Tibial nerve (tissue), 4 donors: ENCODE measurements at regions not wholly inside any gene's neighbourhood (a gene's known extent, or its start where the extent isn't known, plus 50 kb on each side); places are given as distances from the start of the nearest gene placed in this dataset.

Source experiments
- DNase-seq, 2 donors: peaks; one replicate each; pipeline ENCODE4 v3.0.0-alpha.2; 2019; ENCODE audit warnings: low spot score in 2 of 2
- H3K27ac ChIP-seq, 4 donors: fragments of 200-600 bp; sonication (generic) in 3 of 4; one replicate each; pipeline ENCODE4 v1.5.1; 2017 to 2019; ENCODE audit warnings: mild to moderate bottlenecking in 1 of 4
- H3K27me3 ChIP-seq, 2 donors: fragments of 200-600 bp; sonication (generic) in 1 of 2; one replicate each; pipeline versions ENCODE4 v1.5.1 to v1.6.0; 2017 to 2019
- H3K36me3 ChIP-seq, 3 donors: fragments of 200-600 bp; sonication (generic); one replicate each; pipeline ENCODE4 v1.5.1; 2018 to 2019
- H3K4me1 ChIP-seq, 4 donors: fragments of 200-600 bp; sonication (generic) in 3 of 4; one replicate each; pipeline ENCODE4 v1.5.1; 2017 to 2019
- H3K4me3 ChIP-seq, 4 donors: fragments of 200-600 bp; sonication (generic) in 3 of 4; one replicate each; pipeline ENCODE4 v1.5.1; 2017 to 2019; ENCODE audit warnings: mild to moderate bottlenecking in 1 of 4, moderate library complexity in 1 of 4
- H3K9me3 ChIP-seq, 4 donors: fragments of 200-600 bp; sonication (generic) in 3 of 4; one replicate each; pipeline ENCODE4 v1.5.1; 2017 to 2019
- EP300 ChIP-seq, 2 donors: sonication (generic); formaldehyde crosslinking; IDR thresholded peaks; one replicate each; pipeline ENCODE4 v1.6.1; 2017; ENCODE audit warnings: antibody characterized with exemption in 2 of 2, mild to moderate bottlenecking in 1 of 2
- POLR2A ChIP-seq, 2 donors: fragments of 450-650 bp; IDR thresholded peaks; one replicate each; pipeline ENCODE4 v1.6.1; 2017; ENCODE audit warnings: antibody characterized with exemption in 2 of 2, mild to moderate bottlenecking in 2 of 2, moderate library complexity in 2 of 2
- WGBS, 2 donors: methylation state at CpG; one replicate each; pipeline ENCODE4 v1.1.5; 2018; 5-methylcytosine and 5-hydroxymethylcytosine counted together
- TF ChIP-seq, protein P1 (sequence below), 5 experiments: fragments of 200-600 bp in 3 of 5; fragments of 450-650 bp in 2 of 5; sonication (generic) in 3 of 5; IDR thresholded peaks; one replicate each; pipeline ENCODE4 v1.5.1; 2016 to 2019; ENCODE audit warnings: antibody characterized with exemption in 5 of 5, mild to moderate bottlenecking in 3 of 5, moderate library complexity in 2 of 5

DNA sequence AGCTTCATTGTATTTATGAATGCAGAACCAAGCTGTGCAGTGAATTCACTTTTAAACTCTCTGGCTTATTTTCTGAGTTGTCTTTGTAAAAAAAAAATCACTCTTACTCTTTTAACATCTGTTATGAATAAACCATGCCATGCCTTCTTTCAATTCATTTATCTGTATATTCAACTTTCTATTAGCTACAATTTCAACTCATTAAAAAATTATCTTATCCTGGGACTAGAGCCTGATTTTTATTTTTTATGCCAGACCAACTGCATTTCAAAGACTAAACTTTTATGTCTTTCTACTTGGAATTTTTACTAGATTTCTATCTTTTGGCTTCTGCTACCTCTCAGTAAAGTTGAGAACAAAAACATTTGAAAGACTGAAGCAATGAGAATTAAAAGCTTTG lies 342.7 kb downstream of the DEPDC1B start:
- DNase-seq, result no peak
- no peaks in the 10 kb centered on the region for H3K27me3 ChIP-seq
- no peaks in the 10 kb centered on the region for H3K9me3 ChIP-seq

DNA sequence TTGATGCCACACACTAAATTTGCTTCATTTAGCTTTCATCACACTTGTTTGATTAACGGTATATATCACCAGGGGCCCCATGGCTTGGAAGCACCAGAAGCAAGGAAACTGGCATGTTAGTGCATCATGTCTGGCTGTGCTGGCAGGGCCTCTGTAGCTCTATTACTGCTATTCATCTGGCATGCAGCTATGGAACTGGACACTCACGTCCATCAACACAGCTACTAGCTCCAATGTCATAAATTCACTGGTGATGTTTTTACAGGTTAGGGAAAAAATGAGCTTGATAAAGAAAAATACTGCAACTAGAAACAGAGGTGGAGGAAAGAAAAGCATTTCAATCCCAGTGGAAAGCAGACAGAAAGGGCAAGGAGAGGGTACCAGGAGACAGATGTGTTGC lies 343.2 kb downstream of the DEPDC1B start:
- Histone ChIP-seq H3K4me3 (no peak overlapping the region), H3K27me3 (no peaks in the 10 kb centered on the region), H3K27ac (no peak overlapping the region), H3K9me3 (no peaks in the 10 kb centered on the region), H3K4me1 (no peaks in the 10 kb centered on the region), H3K36me3 (no peaks in the 10 kb centered on the region)
- 51 to 54% methylated on average over 2 of the region's 2 CpGs for WGBS, 2 donors
- DNase-seq, result no peak
- no peak for TF ChIP-seq POLR2A (IDR thresholded peaks at IDR 0.05)
- TF ChIP-seq, protein P1, sequence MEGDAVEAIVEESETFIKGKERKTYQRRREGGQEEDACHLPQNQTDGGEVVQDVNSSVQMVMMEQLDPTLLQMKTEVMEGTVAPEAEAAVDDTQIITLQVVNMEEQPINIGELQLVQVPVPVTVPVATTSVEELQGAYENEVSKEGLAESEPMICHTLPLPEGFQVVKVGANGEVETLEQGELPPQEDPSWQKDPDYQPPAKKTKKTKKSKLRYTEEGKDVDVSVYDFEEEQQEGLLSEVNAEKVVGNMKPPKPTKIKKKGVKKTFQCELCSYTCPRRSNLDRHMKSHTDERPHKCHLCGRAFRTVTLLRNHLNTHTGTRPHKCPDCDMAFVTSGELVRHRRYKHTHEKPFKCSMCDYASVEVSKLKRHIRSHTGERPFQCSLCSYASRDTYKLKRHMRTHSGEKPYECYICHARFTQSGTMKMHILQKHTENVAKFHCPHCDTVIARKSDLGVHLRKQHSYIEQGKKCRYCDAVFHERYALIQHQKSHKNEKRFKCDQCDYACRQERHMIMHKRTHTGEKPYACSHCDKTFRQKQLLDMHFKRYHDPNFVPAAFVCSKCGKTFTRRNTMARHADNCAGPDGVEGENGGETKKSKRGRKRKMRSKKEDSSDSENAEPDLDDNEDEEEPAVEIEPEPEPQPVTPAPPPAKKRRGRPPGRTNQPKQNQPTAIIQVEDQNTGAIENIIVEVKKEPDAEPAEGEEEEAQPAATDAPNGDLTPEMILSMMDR (IDR thresholded peaks at IDR 0.05), result no peak
- no peak for TF ChIP-seq EP300 (IDR thresholded peaks at IDR 0.05)

More for the DNA sequence above, 342.7 kb downstream of the DEPDC1B start:
- TF ChIP-seq POLR2A (IDR thresholded peaks at IDR 0.05), result no peak
- no peak for TF ChIP-seq EP300 (IDR thresholded peaks at IDR 0.05)
- TF ChIP-seq, protein P1 (IDR thresholded peaks at IDR 0.05), result no peak
- Histone ChIP-seq H3K36me3 (no peaks in the 10 kb centered on the region), H3K4me3 (no peak overlapping the region), H3K4me1 (no peaks in the 10 kb centered on the region), H3K27ac (no peak overlapping the region)

DNA sequence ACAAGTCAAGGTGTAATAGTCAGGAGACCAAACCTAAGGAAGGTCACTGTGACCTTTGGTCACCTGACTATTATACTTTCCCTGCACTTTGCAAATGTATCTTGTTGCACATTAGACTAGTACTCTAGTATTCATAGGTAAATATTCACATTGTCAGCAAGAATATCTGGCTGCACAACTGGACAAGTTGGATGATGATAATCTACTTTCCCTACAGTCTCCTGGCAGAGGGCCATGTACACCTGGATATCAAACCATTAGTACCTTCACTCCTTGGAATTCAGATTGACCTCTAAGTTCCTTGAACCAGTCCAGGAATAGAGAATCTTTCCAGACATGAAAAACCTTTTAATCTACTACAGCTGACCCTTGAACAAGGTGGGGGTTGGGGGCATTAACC lies 344.8 kb downstream of the DEPDC1B start:
- Histone ChIP-seq H3K4me3 (no peak overlapping the region), H3K9me3 (no peaks in the 10 kb centered on the region), H3K27me3 (no peaks in the 10 kb centered on the region), H3K27ac (no peak overlapping the region), H3K4me1 (no peaks in the 10 kb centered on the region), H3K36me3 (no peaks in the 10 kb centered on the region)
- TF ChIP-seq, protein P1 (IDR thresholded peaks at IDR 0.05), result no peak
- TF ChIP-seq EP300 (IDR thresholded peaks at IDR 0.05) (no peak), POLR2A (IDR thresholded peaks at IDR 0.05) (no peak)
- DNase-seq, result no peak

DNA sequence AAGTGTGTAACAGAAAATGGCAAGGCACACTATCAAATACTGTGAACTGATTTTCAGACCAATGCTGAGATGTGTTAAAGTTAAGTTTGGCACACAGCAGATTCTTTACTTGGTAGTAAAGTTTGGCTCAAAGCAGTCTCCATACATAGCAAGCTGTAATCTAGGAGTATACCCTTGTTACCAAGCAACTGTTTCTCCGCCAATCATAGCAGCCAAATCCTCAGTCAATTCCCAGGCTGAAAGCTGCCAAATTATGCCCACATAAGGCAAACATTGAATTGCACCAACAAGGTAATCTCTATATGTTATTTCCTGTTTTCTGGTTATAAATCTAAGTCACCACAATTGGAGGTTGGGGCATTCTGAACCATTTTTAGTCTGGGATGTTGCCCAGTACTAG lies 345.7 kb downstream of the DEPDC1B start:
- 77 to 93% methylated on average over 1 of the region's 1 CpG for WGBS, 2 donors
- Histone ChIP-seq H3K36me3 (no peaks in the 10 kb centered on the region), H3K27ac (no peak overlapping the region), H3K9me3 (no peaks in the 10 kb centered on the region), H3K27me3 (no peaks in the 10 kb centered on the region), H3K4me1 (no peaks in the 10 kb centered on the region), H3K4me3 (no peak overlapping the region)
- DNase-seq, result no peak
- TF ChIP-seq EP300 (IDR thresholded peaks at IDR 0.05) (no peak), POLR2A (IDR thresholded peaks at IDR 0.05) (no peak)
- TF ChIP-seq, protein P1 (IDR thresholded peaks at IDR 0.05), result no peak

DNA sequence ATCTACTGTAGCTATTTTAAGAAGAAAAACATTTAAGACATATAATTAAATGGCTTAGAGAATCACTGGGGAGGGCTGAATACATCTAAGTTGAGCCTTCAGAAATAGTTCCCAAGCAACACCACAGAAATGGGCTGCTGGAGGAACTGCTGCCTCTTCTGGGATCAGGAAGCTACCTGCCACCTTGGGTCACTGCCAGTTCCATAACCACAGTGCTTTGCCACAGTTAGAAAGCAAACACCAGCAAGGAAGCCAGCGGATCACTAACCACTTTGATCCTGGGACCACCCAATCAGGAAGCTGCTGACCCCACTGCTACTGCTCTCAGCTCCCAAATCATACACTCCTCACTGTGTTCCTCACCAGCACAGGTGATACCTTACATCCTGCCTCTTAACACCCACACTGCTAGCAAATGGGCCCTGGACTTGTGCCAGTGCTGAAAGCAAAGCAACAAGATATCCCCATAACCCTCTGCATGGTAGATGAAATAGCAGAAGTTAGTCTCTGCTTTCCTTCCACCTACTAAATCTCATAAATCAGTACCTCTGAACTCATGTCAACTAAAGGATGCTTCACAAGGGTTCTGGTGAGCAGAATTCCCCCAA lies 346.9 kb downstream of the DEPDC1B start:
- Histone ChIP-seq H3K27ac (no peak overlapping the region), H3K4me3 (no peak overlapping the region), H3K9me3 (no peaks in the 10 kb centered on the region), H3K4me1 (no peaks in the 10 kb centered on the region), H3K27me3 (no peaks in the 10 kb centered on the region), H3K36me3 (no peaks in the 10 kb centered on the region)
- no peak for DNase-seq
- WGBS, 2 donors, result 92 to 100% methylated on average over 1 of the region's 1 CpG
- TF ChIP-seq, protein P1 (IDR thresholded peaks at IDR 0.05), result no peak
